Right ventricle myocardium inferior (tissue), 1 donor: ENCODE measurements at regions not wholly inside any gene's neighbourhood (a gene's known extent, or its start where the extent isn't known, plus 50 kb on each side); places are given as distances from the start of the nearest gene placed in this dataset.

Source experiments
- ATAC-seq: fragments of 200-7000 bp; cut with Tn5 transposase; one replicate; pipeline ENCODE4 v1.9.1; 2020; ENCODE audit warnings: mild to moderate bottlenecking, moderate library complexity
- DNase-seq: peaks from one replicate; pipeline ENCODE4 v3.0.0; 2021; ENCODE audit errors: missing footprints
- intact Hi-C: fragments of 100-400 bp; cut with DNase I; formaldehyde crosslinking; loops from one replicate; pipeline ENCODE4 v1.11.0; 2022
- donor health status: DM: no; HTN: yes; CAD: no; lungs with severe emphysema.

DNA sequence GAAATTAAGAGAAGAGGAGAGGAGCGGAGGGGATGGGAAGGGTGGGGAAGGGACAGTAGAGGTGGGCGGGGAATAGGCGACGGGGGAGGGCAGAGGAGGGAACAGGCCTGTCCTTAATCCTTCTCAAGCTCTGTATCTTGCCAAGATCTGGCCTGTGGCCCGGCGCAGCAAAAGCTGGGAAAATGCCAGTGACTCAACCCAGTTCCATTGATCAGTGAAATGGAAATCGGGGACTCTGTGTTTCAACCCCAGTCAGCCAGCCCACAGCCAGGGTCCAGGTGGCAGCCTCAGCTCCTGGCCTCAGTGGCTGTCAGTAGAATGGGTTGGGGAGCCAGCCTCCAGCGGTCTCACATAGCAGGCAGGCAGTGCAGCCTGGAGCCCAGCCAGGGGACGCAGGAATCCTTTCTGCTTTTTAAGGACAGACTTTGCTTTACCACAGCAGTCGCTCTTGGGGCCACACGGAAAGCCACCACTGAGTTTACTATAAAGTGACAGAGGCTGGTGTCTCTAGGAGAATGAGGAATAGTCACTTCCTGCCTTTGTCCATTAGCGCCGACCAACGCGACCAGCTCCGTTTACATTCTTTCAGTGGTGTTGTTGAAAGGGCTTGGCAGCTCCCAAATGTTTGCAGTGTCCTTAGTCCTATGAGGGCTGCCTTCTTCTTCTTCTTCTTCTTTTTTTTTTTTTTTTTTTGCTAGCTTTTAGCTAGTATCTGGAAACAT is 128.0 kb downstream of the RIN2 start:
- DNase-seq: peak; percentile 79
- intact Hi-C loops: loop anchor here (2.0 to 5.0 kb wide), 4 partner anchors 51 to 197 kb away; no protein-coding TSS in a partner anchor
- peak; percentile 68 for ATAC-seq

DNA sequence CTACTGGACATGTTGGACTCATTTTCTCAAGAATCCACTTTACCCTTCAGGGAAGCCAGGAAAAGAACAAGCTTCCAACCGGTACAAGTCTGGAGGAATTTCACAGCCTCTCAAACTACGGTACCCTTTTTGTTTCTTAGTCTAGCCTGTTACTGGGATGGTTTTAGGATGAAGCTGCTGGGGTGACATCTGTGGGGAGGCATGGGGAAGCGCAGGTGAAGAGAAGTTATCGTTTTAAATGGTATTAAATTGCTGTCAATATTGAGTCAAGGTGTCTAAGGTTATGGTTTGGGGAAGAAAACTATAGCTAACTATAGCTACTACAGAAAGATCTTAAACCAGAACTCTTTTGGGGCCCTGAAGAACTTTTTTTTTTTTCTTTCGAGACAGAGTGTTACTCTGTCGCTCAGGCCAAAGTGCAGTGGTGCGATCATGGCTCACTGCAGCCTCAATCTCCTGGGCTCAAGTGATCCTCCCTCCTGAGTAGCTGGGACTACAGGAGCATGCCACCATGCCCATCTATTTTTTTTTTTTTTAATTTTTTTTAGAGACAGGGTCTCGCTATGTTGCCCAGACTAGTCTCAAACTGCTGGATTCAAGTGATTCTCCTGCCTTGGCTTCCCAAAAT is 128.7 kb downstream of the RIN2 start:
- intact Hi-C loops: loop anchor here (2.0 to 5.0 kb wide), 4 partner anchors 51 to 198 kb away; no protein-coding TSS in a partner anchor
- DNase-seq (no peak), ATAC-seq (no peak)

DNA sequence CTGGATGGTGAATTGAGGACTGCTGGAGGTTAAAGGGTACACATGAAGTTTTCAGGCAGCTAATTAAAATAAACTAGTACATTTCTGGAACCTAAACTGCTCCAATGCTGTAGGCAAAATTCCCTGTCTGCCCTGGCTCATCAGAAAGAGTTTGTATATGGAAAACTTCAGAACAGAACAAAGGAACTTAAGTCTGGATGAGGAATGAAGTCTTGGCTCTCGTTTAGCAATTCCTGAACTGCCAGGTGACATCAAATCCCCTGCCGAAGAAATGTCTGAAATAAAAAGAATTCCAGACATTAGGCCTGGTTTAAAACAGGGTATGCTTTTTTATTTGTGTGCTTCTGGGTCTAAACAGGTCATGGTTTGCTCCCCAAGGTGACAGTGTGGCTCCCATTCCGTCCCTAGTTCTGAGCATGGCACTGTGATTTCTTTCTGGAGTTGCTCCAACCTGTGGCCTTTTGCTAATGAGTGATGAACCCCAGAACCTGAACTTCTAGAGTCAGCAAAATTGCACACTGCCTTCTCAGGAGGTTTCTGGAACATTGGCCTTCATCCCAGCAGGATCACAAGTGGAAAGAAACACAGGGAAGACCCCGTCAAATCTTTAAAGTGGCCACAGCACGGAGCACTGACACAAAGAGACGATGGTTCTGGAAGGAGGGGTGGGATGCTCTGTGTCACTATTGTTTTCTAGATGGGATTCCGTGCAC is 129.4 kb upstream of the NAA20 start:
- ATAC-seq (no peak), DNase-seq (no peak)
- intact Hi-C loops: loop anchor here (2.0 to 5.0 kb wide), 5 partner anchors 50 to 199 kb away; partner anchors contain the start of gene RIN2

DNA sequence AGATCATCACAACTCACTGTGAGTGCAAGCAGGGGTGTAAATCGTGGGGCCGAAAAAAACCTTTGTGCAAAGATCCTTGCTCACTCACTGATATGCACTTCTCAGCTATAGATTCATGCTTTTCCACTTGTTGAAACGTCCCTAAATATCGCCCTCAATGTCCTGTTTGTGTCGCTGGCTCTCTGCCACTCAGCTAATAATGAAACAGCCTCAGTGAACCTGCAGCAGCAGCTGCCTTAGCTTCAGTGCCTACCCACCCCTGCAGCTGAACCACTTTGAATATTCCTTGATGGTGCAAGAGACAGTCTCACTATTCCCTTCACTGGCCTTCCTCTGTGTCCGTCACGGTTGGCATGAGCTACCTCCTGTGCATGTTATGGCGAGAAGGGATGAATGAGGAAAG is 128.9 kb upstream of the NAA20 start:
- intact Hi-C loops: loop anchor here (2.0 to 5.0 kb wide), 3 partner anchors 49 to 129 kb away; partner anchors contain the start of gene RIN2
- ATAC-seq (peak; percentile 21), DNase-seq (no peak)

DNA sequence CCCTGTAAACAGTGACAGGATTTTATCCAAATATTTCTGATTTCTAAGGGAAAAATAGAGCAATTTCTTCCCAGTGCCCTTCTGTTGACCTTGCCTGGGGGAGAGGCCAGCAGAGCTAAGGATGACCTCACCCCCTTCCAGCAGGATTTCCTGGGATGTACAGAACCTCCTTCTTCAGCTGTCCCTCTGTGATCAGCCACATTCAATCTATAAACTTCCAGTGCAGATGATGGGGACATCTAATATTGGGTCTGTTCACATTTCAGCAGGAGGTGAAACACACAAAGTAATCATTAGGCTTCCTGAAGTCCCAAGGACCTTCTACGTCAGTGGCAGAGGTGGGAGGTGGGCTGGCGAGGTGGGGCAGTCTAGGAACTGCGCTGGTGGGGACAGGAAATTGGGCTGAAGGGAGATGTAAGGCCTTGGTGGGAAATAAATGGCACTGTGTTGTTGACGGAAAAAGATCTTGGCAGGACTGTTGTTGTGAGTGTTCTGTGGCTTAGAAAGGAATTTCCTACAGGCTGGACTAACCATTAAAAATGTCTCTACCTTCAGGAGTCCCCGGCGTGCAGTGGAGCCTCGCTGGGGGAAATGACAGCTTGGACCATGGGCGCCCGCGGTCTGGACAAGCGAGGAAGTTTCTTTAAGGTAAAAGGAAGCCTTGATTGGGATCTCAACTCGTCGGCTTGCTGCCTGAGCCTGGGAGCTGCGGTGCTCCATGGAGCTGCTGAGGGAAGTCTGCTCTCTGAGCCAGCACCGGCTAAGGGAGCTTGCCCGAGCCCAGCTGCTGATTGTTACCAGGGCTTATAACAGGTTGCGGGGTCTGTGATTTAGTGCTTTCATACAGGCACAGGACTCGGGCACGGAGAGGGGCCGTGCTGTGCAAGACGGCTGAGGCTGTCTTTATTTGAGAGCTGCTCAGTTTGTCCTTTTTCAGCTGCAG is 127.9 kb upstream of the NAA20 start:
- peak; percentile 61 for ATAC-seq
- intact Hi-C loops: loop anchor here (1.0 to 5.0 kb wide), 4 partner anchors 48 to 130 kb away; partner anchors contain the start of gene RIN2
- peak; percentile 75 for DNase-seq

DNA sequence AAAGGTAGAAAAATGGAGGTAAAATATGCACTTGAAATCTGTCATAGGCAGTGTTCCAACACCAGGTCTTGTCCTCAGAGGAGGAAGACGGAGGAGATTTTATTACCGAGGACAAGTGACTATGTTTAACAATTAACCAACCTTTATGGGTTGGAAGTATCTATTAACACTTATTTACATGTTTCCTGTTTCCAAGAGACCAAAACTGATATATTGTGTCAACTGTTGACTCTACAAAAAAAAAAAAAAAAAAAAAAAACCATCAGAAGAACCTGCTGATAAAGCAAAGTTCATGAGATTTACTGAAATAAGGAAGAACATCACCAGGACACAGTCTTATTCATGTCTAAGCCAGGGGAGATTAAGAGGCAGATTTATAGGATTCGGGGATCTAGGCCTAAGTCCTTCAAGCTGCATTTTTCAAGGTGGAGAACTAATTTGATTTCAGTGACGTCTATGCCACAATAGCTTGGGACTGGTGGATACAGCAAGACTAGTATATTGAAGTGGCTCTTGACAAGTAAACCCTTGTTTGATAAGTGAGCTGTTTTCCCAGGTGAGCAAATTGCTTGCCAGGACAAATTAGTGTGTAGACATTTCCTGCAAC is 126.6 kb upstream of the NAA20 start:
- ATAC-seq (no peak), DNase-seq (no peak)
- intact Hi-C loops: no loop called here

DNA sequence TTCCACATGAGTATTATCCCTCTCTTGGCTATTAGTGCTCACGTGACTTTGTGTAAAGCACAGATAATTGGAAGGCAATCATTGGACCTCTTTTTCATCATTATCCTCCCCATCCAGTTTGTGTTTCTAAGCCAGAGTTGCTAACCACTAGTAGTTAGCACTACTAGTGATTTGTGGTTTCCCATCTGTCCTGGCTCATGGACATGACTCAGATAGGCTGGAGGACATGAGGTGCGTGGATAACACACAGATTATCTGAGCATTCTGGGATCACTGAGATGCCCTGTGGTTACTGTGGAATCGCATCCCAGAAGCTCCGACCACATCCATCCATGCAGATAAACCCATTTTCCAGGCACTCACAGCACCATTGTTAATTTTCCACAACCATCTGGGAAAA is 123.8 kb upstream of the NAA20 start:
- intact Hi-C loops: no loop called here
- ATAC-seq (no peak), DNase-seq (no peak)

DNA sequence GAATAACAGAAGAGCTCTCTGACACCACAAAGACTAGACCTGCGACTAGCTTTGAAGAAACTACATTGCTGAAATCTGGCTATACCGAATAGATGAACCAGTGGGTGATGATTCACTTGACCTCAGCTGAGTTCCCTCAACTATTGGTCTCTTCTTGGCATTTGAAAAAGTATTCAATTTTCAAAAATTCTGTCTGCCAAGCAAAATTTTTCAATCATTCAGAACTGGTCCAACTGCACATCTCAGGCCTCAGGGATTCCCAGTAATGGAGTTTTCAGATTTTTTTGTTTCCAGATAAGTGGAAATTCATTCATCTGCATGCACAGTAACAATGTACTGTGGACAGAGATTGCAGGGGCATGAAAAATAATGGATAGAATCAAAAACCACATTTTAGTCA is 121.4 kb upstream of the NAA20 start:
- DNase-seq: no peak
- intact Hi-C loops: no loop called here
- ATAC-seq: no peak

DNA sequence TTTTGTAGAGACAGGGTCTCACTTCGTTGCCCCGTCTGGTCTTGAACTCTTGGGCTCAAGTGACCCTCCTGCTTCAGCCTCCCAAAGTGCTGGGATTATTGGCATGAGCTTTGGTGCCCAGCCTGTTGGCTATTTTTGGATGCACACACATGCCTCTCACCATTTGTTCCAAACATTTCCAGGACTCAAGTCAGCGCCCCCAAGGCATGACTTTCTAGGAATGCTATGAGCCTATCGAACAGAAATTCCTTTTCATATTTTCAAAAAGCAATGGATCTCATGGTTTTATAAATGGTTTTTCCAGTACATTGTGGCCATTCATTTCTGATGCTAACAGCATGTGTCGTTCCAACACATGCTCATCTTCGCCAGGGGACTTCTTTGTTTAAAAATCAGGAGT is 119.3 kb upstream of the NAA20 start:
- ATAC-seq: no peak
- intact Hi-C loops: no loop called here

DNA sequence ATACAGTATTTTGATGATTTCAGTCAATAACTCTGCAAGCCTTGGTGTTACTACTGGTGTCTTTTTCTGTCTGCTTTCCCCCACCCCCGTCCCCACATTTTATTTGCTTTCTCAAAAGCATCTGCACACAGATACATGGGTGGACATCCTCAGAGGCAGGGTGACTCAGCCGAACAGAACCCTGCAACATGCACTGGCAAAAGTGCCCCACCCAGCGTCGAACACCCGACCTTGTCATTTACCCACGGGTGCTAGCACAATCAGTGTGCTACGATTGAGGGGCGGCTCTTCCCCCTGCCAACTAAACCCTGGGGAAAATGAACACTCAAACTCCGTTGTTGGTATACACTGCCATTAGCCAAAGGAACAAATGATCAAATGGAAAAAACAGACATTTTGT is 115.9 kb upstream of the NAA20 start:
- ATAC-seq (no peak), DNase-seq (no peak)
- intact Hi-C loops: no loop called here

More for the DNA sequence above, 119.3 kb upstream of the NAA20 start:
- DNase-seq: no peak

DNA sequence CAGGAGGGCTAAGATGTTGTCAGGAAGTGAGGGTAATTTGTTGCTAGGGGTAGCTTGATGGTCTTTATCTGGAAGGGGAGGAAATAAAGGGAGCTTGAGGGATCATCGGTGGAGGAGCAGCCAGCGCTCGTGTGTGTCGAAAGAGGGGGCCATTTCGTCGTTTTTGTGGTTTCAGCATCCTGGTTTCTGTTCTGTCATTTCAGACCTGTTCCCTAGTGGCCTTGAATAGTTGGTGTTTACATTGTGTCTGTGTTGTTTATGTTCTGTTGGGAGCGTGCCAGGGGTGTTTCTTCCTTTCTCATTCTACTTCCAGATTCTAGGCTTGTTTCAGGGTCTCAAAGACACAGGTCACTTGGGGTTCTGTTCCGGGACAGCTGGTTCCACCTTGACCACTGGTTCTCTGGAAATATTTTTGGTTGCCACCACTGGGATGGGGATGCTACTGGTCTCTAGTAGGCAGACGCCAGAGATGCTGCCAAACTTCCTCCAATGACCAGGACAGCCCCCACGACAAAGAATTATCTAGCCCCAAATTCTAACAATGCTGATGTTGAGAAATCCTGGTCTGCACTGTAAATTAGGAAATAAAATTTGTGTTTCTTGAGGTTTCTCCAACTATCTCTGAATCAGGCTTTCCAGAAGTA is 113.9 kb upstream of the NAA20 start:
- DNase-seq (no peak), ATAC-seq (peak; percentile 51)
- intact Hi-C loops: no loop called here

DNA sequence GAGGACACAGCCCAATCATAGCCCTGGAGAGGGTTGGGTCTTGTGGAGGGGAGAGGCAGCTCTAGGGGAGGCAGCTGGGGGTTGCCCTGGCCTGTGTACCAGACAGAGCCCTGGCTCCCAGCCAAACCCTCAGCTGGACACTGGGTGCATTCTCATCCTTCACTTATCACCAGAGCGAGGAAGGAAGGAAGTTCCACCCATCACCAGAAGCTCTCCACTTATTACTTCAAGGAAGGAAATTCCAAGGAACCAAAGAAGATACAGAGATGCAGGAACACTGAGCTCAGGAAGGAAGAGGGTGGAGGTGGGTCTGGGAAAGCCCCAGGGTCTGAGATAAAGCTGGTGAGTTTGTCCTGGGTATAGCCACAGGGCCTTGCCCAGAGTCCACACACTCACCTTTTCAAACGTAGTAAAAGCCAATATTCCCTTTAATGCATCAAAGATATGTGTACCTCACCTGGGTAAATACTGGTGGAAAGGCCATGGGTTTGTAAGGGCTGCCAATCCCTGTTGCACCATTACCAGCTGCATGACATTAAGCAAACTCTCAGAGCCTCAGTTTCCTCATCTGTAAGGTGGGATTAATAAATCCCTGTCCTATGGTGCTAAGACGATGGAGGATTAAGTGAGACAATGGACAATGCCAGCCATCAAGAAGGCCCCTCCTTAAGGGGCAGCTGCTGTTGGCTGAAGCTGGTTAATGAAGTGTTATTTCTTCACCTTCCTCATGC is 109.7 kb upstream of the NAA20 start:
- peak; percentile 74 for DNase-seq
- intact Hi-C loops: no loop called here
- peak; percentile 27 for ATAC-seq

DNA sequence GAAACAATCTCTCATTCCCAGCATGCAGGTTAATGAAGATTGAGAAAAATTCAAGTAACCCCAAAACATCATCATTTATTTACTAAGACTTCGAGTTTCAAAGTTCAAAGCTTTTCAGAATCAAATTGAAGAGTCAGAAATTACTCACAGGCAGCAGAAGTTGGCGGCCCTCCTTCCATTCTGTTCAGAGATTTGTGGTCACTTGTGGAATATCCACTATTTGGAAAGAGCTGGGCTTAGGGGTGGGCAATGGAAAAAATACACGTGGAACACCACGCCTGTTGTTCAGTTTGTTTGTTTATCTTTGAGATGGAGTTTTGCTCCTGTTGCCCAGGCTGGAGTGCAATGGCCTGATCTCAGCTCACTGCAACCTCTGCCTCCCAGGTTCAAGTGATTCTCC is 108.6 kb upstream of the NAA20 start:
- DNase-seq (no peak), ATAC-seq (no peak)
- intact Hi-C loops: no loop called here

DNA sequence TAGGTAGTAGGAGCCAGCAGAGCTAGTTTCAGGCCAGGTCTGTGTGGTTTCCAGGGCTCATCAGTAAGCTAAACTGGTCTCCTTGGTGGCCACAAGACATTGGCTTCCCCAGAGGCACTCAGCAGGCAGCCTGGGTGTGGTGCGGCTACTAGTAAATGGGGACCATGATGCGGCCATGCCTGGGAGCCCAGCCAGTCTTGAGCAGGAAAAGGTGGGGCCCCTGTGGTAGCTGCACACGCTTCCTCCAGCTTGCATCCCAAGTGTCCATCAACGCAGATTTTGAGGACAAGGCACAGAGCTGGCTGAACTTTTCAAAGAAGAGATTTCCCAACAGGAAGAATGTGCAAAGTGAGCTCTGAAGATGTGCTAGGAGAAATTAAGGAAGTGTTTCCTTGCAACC is 107.4 kb upstream of the NAA20 start:
- peak; percentile 80 for ATAC-seq
- intact Hi-C loops: no loop called here

DNA sequence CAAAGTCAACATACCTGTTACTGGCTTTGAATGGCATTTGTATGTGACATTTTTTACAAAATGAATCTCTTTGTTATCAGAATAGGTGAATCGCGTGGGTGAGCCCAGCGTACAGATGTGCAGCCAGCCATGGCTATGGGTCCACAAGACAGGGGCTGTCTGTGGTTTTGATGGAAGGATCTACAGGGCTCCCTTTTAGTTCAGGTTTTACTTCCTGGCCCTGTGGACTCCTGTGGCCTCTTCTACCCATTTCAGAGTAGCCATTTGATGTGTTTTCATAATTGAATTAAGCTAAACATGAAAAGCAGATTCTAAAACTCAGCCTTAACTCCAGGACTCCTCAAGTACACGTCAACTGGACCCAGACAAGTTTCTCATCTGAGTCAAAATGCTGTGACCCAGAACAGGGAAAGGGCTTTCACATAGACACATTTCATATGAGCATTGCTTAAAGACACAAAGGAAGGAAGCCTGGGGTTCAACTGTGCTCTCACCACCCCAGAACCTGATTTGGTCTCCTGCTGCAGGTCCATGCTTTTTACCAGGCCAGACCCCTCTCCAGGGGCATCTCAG is 105.3 kb upstream of the NAA20 start:
- DNase-seq (no peak), ATAC-seq (no peak)
- intact Hi-C loops: no loop called here

More for the DNA sequence above, 107.4 kb upstream of the NAA20 start:
- DNase-seq: peak; percentile 92

DNA sequence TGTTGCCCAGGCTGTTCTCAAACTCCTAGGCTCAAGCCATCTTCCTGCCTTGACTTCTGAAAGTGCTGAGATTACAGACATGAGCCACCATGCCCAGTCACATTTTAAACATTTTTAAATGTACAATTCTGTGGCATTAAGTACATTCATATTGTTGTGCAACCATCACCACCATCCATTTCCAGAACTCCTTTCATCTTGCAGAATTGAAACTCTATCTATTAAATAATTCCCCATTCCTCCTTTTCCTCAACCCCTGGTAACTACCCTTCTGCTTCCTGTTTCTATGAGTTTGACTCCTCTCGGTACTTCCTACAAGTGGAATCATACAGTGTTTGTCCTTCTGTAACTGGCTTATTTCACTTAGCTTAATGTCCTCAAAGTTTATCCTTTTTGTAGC is 103.8 kb upstream of the NAA20 start:
- ATAC-seq: no peak
- intact Hi-C loops: no loop called here
- no peak for DNase-seq
